Stimulated activated memory B cell treated with anti-CD40 and anti-IgM and Interleukin-4, amounts not matched to agents 10 μg/mL and 1 μg/mL and 100 μg/mL, for 72 hours (primary cell): ENCODE measurements at regions not wholly inside any gene's neighbourhood (a gene's known extent, or its start where the extent isn't known, plus 50 kb on each side); places are given as distances from the start of the nearest gene placed in this dataset.

Experiments
- ATAC-seq: fragments of 150-1000 bp; cut with Tn5 transposase; 2 replicates; pipeline ENCODE4 v1.10.0; 2021
- H3K27ac Mint-ChIP-seq: one replicate; pipeline ENCODE4 v1.8.0; 2022; ENCODE audit warnings: mild to moderate bottlenecking, mixed read lengths
- H3K27me3 Mint-ChIP-seq: one replicate; pipeline ENCODE4 v1.8.0; 2022; ENCODE audit warnings: mixed read lengths
- H3K36me3 Mint-ChIP-seq: one replicate; pipeline ENCODE4 v1.8.0; 2022; ENCODE audit warnings: mixed read lengths
- H3K4me1 Mint-ChIP-seq: one replicate; pipeline ENCODE4 v1.8.0; 2022; ENCODE audit warnings: mixed read lengths
- H3K4me3 Mint-ChIP-seq: one replicate; pipeline ENCODE4 v1.8.0; 2022; ENCODE audit warnings: mild to moderate bottlenecking, moderate library complexity, mixed read lengths
- H3K9me3 Mint-ChIP-seq: one replicate; pipeline ENCODE4 v1.8.0; 2022; ENCODE audit warnings: mixed read lengths

- H3K9me3 Mint-ChIP-seq: no peaks in the 10 kb centered on the region
- no peak for ATAC-seq
- no peak overlapping the region for H3K27ac Mint-ChIP-seq
- H3K27me3 Mint-ChIP-seq: peaks cover 73% of the 10 kb centered on the region
- H3K4me3 Mint-ChIP-seq: no peak overlapping the region
- peaks cover 20% of the 10 kb centered on the region for H3K4me1 Mint-ChIP-seq
- no peaks in the 10 kb centered on the region for H3K36me3 Mint-ChIP-seq
Measured at GRCh38 chr15:88707771-88708654, 69.2 kb downstream of the ISG20 start.

- Mint-ChIP-seq H3K27ac (no peak overlapping the region), H3K27me3 (peaks cover 73% of the 10 kb centered on the region), H3K36me3 (no peaks in the 10 kb centered on the region), H3K4me1 (peaks cover 20% of the 10 kb centered on the region), H3K4me3 (no peak overlapping the region), H3K9me3 (no peaks in the 10 kb centered on the region)
- no peak for ATAC-seq
Measured at GRCh38 chr15:88708655-88709054, 69.8 kb downstream of the ISG20 start.

GRCh38 chr15:88710027-88710715 is 71.4 kb downstream of the ISG20 start:
- ATAC-seq: no peak
- Mint-ChIP-seq H3K27me3 (peaks cover 58% of the 10 kb centered on the region), H3K4me3 (no peak overlapping the region), H3K9me3 (no peaks in the 10 kb centered on the region), H3K36me3 (no peaks in the 10 kb centered on the region), H3K27ac (no peak overlapping the region), H3K4me1 (peaks cover 13% of the 10 kb centered on the region)

GRCh38 chr15:88711806-88712205 is 73.0 kb downstream of the ISG20 start:
- no peaks in the 10 kb centered on the region for H3K9me3 Mint-ChIP-seq
- no peaks in the 10 kb centered on the region for H3K4me1 Mint-ChIP-seq
- H3K27ac Mint-ChIP-seq: no peak overlapping the region
- H3K36me3 Mint-ChIP-seq: no peaks in the 10 kb centered on the region
- H3K27me3 Mint-ChIP-seq: peaks cover 43% of the 10 kb centered on the region
- no peak overlapping the region for H3K4me3 Mint-ChIP-seq
- ATAC-seq: peak; percentile 40

GRCh38 chr15:88714782-88715372 is 76.1 kb downstream of the ISG20 start:
- Mint-ChIP-seq H3K27ac (no peak overlapping the region), H3K27me3 (peaks cover 36% of the 10 kb centered on the region), H3K36me3 (no peaks in the 10 kb centered on the region), H3K9me3 (no peaks in the 10 kb centered on the region), H3K4me1 (peaks cover 7% of the 10 kb centered on the region), H3K4me3 (no peak overlapping the region)
- ATAC-seq: no peak

GRCh38 chr15:88716543-88717381 is 77.9 kb downstream of the ISG20 start:
- no peaks in the 10 kb centered on the region for H3K9me3 Mint-ChIP-seq
- ATAC-seq: no peak
- no peak overlapping the region for H3K4me3 Mint-ChIP-seq
- H3K4me1 Mint-ChIP-seq: peaks cover 13% of the 10 kb centered on the region
- H3K27ac Mint-ChIP-seq: no peak overlapping the region
- H3K36me3 Mint-ChIP-seq: no peaks in the 10 kb centered on the region
- H3K27me3 Mint-ChIP-seq: peaks cover 25% of the 10 kb centered on the region

- Mint-ChIP-seq H3K4me1 (peaks cover 13% of the 10 kb centered on the region), H3K4me3 (no peak overlapping the region), H3K27ac (no peak overlapping the region), H3K9me3 (no peaks in the 10 kb centered on the region), H3K27me3 (peaks cover 25% of the 10 kb centered on the region), H3K36me3 (no peaks in the 10 kb centered on the region)
- ATAC-seq: no peak
Measured at GRCh38 chr15:88717382-88718031, 78.7 kb downstream of the ISG20 start.

GRCh38 chr15:88718731-88719130 is 79.9 kb downstream of the ISG20 start:
- Mint-ChIP-seq H3K9me3 (no peaks in the 10 kb centered on the region), H3K4me3 (no peak overlapping the region), H3K36me3 (no peaks in the 10 kb centered on the region), H3K27ac (no peak overlapping the region), H3K4me1 (peaks cover 13% of the 10 kb centered on the region), H3K27me3 (peaks cover 25% of the 10 kb centered on the region)
- ATAC-seq: no peak

GRCh38 chr15:88719654-88720053 is 80.8 kb downstream of the ISG20 start:
- ATAC-seq: no peak
- Mint-ChIP-seq H3K4me1 (peaks cover 15% of the 10 kb centered on the region), H3K27ac (no peak overlapping the region)

GRCh38 chr15:88725305-88726210 is 77.7 kb upstream of the ACAN start:
- Mint-ChIP-seq H3K27me3 (no peaks in the 10 kb centered on the region), H3K9me3 (peaks cover 6% of the 10 kb centered on the region), H3K4me3 (no peak overlapping the region), H3K36me3 (no peaks in the 10 kb centered on the region), H3K4me1 (peaks cover 24% of the 10 kb centered on the region), H3K27ac (peak overlapping the region; percentile 58)
- peak; percentile 76 for ATAC-seq

More at GRCh38 chr15:88719654-88720053, 80.8 kb downstream of the ISG20 start:
- H3K4me3 Mint-ChIP-seq: no peak overlapping the region
- no peaks in the 10 kb centered on the region for H3K9me3 Mint-ChIP-seq
- no peaks in the 10 kb centered on the region for H3K36me3 Mint-ChIP-seq
- peaks cover 25% of the 10 kb centered on the region for H3K27me3 Mint-ChIP-seq

GRCh38 chr15:88727439-88727838 is 75.8 kb upstream of the ACAN start:
- ATAC-seq: no peak
- no peak overlapping the region for H3K4me3 Mint-ChIP-seq
- H3K36me3 Mint-ChIP-seq: no peaks in the 10 kb centered on the region
- H3K27ac Mint-ChIP-seq: no peak overlapping the region
- peaks cover 6% of the 10 kb centered on the region for H3K9me3 Mint-ChIP-seq
- H3K4me1 Mint-ChIP-seq: peaks cover 24% of the 10 kb centered on the region
- no peaks in the 10 kb centered on the region for H3K27me3 Mint-ChIP-seq

GRCh38 chr15:88729581-88729980 is 73.7 kb upstream of the ACAN start:
- no peaks in the 10 kb centered on the region for H3K36me3 Mint-ChIP-seq
- peaks cover 24% of the 10 kb centered on the region for H3K4me1 Mint-ChIP-seq
- H3K9me3 Mint-ChIP-seq: peaks cover 6% of the 10 kb centered on the region
- no peak overlapping the region for H3K4me3 Mint-ChIP-seq
- no peak for ATAC-seq
- H3K27me3 Mint-ChIP-seq: no peaks in the 10 kb centered on the region
- no peak overlapping the region for H3K27ac Mint-ChIP-seq

GRCh38 chr15:88730751-88731150 is 72.5 kb upstream of the ACAN start:
- Mint-ChIP-seq H3K27ac (no peak overlapping the region), H3K4me3 (no peak overlapping the region)
- ATAC-seq: no peak

GRCh38 chr15:88735212-88735611 is 68.0 kb upstream of the ACAN start:
- Mint-ChIP-seq H3K36me3 (no peaks in the 10 kb centered on the region), H3K4me1 (no peaks in the 10 kb centered on the region), H3K27me3 (peaks cover 33% of the 10 kb centered on the region), H3K9me3 (peaks cover 7% of the 10 kb centered on the region), H3K4me3 (no peak overlapping the region), H3K27ac (no peak overlapping the region)
- no peak for ATAC-seq

More at GRCh38 chr15:88730751-88731150, 72.5 kb upstream of the ACAN start:
- Mint-ChIP-seq H3K4me1 (peaks cover 12% of the 10 kb centered on the region), H3K9me3 (peaks cover 6% of the 10 kb centered on the region), H3K27me3 (no peaks in the 10 kb centered on the region), H3K36me3 (no peaks in the 10 kb centered on the region)
